HCT116 (cell line): ENCODE measurements at regions not wholly inside any gene's neighbourhood (a gene's known extent, or its start where the extent isn't known, plus 50 kb on each side); places are given as distances from the start of the nearest gene placed in this dataset.

Source experiments
- ATF3 ChIP-seq: IDR thresholded peaks from 2 replicates; pipeline ENCODE4 v1.6.1; 2012
- CTCF ChIP-seq, 3 experiments: fragments of 200-600 bp in 1 of 3; sonication (generic) in 1 of 3; IDR thresholded peaks in 2 of 3; conservative IDR thresholded peaks in 1 of 3; 2 replicates each; pipeline ENCODE4 v1.5.1; 2012 to 2017; ENCODE audit warnings: low read depth in 2 of 3, low read length in 2 of 3, antibody characterized with exemption in 1 of 3, borderline replicate concordance in 1 of 3, control low read depth in 1 of 3, mild to moderate bottlenecking in 1 of 3, mixed read lengths in 1 of 3, mixed run types in 1 of 3, moderate library complexity in 1 of 3; ENCODE audit not compliant: insufficient read depth in 1 of 3
- EGR1 ChIP-seq: IDR thresholded peaks from 2 replicates; pipeline ENCODE4 v1.6.1; 2012; ENCODE audit warnings: low read depth
- EZH2 ChIP-seq: fragments of 200-600 bp; sonication (generic); IDR thresholded peaks from 2 replicates; pipeline ENCODE4 v1.6.1; 2017; ENCODE audit warnings: antibody characterized with exemption, mixed run types
- EZH2phosphoT487 ChIP-seq: fragments of 200-600 bp; IDR thresholded peaks from 2 replicates; pipeline ENCODE4 v1.6.1; 2018; ENCODE audit warnings: antibody characterized with exemption, borderline replicate concordance
- FOSL1 ChIP-seq: IDR thresholded peaks from 2 replicates; pipeline ENCODE4 v1.6.1; 2012; ENCODE audit warnings: low read depth
- POLR2A ChIP-seq: IDR thresholded peaks from 2 replicates; pipeline ENCODE4 v1.7.0; 2011; ENCODE audit warnings: borderline replicate concordance; ENCODE audit not compliant: insufficient read depth, insufficient read length; ENCODE audit errors: extremely low read depth
- POLR2AphosphoS5 ChIP-seq: IDR thresholded peaks from 2 replicates; pipeline ENCODE4 v1.6.1; 2011; ENCODE audit warnings: mild to moderate bottlenecking, low read depth, low read length, moderate library complexity
- RAD21 ChIP-seq: IDR thresholded peaks from 2 replicates; pipeline ENCODE4 v1.6.1; 2012; ENCODE audit warnings: low read depth, mild to moderate bottlenecking
- SRF ChIP-seq: IDR thresholded peaks from 2 replicates; pipeline ENCODE4 v1.6.1; 2012; ENCODE audit warnings: low read depth
- YY1 ChIP-seq: IDR thresholded peaks from 2 replicates; pipeline ENCODE4 v1.6.1; 2011; ENCODE audit warnings: low read length, low read depth, moderate library complexity, mild to moderate bottlenecking; ENCODE audit not compliant: insufficient replicate concordance; ENCODE audit errors: extremely low read depth
- ZNF274 ChIP-seq: fragments of 200-500 bp; sonication (Bioruptor generic); IDR thresholded peaks from 2 replicates; pipeline ENCODE4 v1.6.1; 2014; ENCODE audit warnings: mild to moderate bottlenecking, low read depth, low read length, inconsistent platforms

- TF ChIP-seq CTCF (IDR thresholded peaks at IDR 0.05 in 2 of 3, conservative IDR thresholded peaks at IDR 0.05 in 1 of 3; ENCODE audit: borderline replicate concordance in 1 of 3, insufficient read depth in 1 of 3, low read depth in 2 of 3, low read length in 2 of 3): no peak
- no peak for TF ChIP-seq EGR1
- TF ChIP-seq POLR2A: no peak
- no peak for TF ChIP-seq ATF3
- no peak for TF ChIP-seq FOSL1
- TF ChIP-seq EZH2: no peak
- no peak for TF ChIP-seq POLR2AphosphoS5
- no peak for TF ChIP-seq SRF
- TF ChIP-seq EZH2phosphoT487: no peak
- TF ChIP-seq ZNF274: no peak
- TF ChIP-seq YY1: no peak
- no peak for TF ChIP-seq RAD21
Observed at GRCh38 chr5:143898381-143898780, 86.4 kb downstream of the HMHB1 start.
